G401 (cell line): ENCODE measurements at regions not wholly inside any gene's neighbourhood (a gene's known extent, or its start where the extent isn't known, plus 50 kb on each side); places are given as distances from the start of the nearest gene placed in this dataset.
"Not testable (repeated sequence)": the region's sequence is repeated elsewhere in the genome, so short reads cannot be mapped to it uniquely, and the experiment has no call there.

Experiments used
- DNase-seq: peaks from one replicate; pipeline ENCODE4 v3.0.0-alpha.2; 2015; ENCODE audit warnings: low spot score
- in situ Hi-C: cut with HindIII; loops from 2 replicates; pipeline ENCODE4 v1.10.0; 2016; ENCODE audit warnings: low sequenced_read_pairs, mixed read lengths

- in situ Hi-C loops, result no loop called here
- DNase-seq, result no peak
These were observed 1638.3 kb downstream of the MRPL39 start for GRCh38 chr21:23968722-23969647.

GRCh38 chr21:23968008-23968407 is 1639.3 kb downstream of the MRPL39 start:
- in situ Hi-C loops, result no loop called here

GRCh38 chr21:23963454-23963853 is 1643.8 kb downstream of the MRPL39 start:
- no peak for DNase-seq
- in situ Hi-C loops, result no loop called here

More at GRCh38 chr21:23968008-23968407, 1639.3 kb downstream of the MRPL39 start:
- no peak for DNase-seq

- in situ Hi-C loops, result no loop called here
- DNase-seq, result no peak
These were observed 1646.5 kb downstream of the MRPL39 start for GRCh38 chr21:23960769-23961168.

- in situ Hi-C loops, result no loop called here
- DNase-seq, result no peak
These were observed 1652.0 kb downstream of the MRPL39 start for GRCh38 chr21:23955135-23955843.

GRCh38 chr21:23952269-23952668 is 1655.0 kb downstream of the MRPL39 start:
- DNase-seq, result no peak
- in situ Hi-C loops, result no loop called here

GRCh38 chr21:23951251-23951650 is 1656.0 kb downstream of the MRPL39 start:
- in situ Hi-C loops, result no loop called here
- DNase-seq, result no peak

- no peak for DNase-seq
- in situ Hi-C loops, result no loop called here
These were observed 1656.9 kb downstream of the MRPL39 start for GRCh38 chr21:23950344-23950743.

- no peak for DNase-seq
- in situ Hi-C loops, result no loop called here
These were observed 1657.8 kb downstream of the MRPL39 start for GRCh38 chr21:23949493-23949892.

GRCh38 chr21:23939369-23940065 is 1667.8 kb downstream of the MRPL39 start:
- no peak for DNase-seq
- in situ Hi-C loops, result no loop called here

- no peak for DNase-seq
- in situ Hi-C loops, result no loop called here
These were observed 1670.3 kb downstream of the MRPL39 start for GRCh38 chr21:23936991-23937390.

GRCh38 chr21:23936224-23936623 is 1671.1 kb downstream of the MRPL39 start:
- in situ Hi-C loops, result no loop called here
- DNase-seq, result no peak

- in situ Hi-C loops, result no loop called here
- no peak for DNase-seq
These were observed 1676.7 kb downstream of the MRPL39 start for GRCh38 chr21:23930565-23930964.

- in situ Hi-C loops, result not testable (repeated sequence)
These were observed 1680.9 kb downstream of the MRPL39 start for GRCh38 chr21:23926430-23926829.

GRCh38 chr21:23921670-23922418 is 1685.4 kb downstream of the MRPL39 start:
- in situ Hi-C loops, result no loop called here
- no peak for DNase-seq

More at GRCh38 chr21:23926430-23926829, 1680.9 kb downstream of the MRPL39 start:
- DNase-seq, result not testable (repeated sequence)

GRCh38 chr21:23900727-23901126 is 1706.6 kb downstream of the MRPL39 start:
- no peak for DNase-seq
- in situ Hi-C loops, result no loop called here

- no peak for DNase-seq
- in situ Hi-C loops, result no loop called here
These were observed 1707.7 kb downstream of the MRPL39 start for GRCh38 chr21:23899561-23899960.

- no peak for DNase-seq
- in situ Hi-C loops, result no loop called here
These were observed 1716.6 kb downstream of the MRPL39 start for GRCh38 chr21:23890652-23891051.

GRCh38 chr21:23887725-23888306 is 1719.5 kb downstream of the MRPL39 start:
- DNase-seq, result no peak
- in situ Hi-C loops, result no loop called here
